ENCODE measurements at regions not wholly inside any gene's neighbourhood (a gene's known extent, or its start where the extent isn't known, plus 50 kb on each side); places are given as distances from the start of the nearest gene placed in this dataset.
"Not testable (repeated sequence)": the region's sequence is repeated elsewhere in the genome, so short reads cannot be mapped to it uniquely, and the experiment has no call there.

GRCh38 chr9:108049671-108050494, 560.3 kb upstream of the KLF4 start:
- no peak for DNase-seq

- DNase-seq = peak; percentile 61
Observed at GRCh38 chr9:108049026-108049607, 559.5 kb upstream of the KLF4 start.

- no peak for DNase-seq
Observed at GRCh38 chr9:108048406-108049025, 558.9 kb upstream of the KLF4 start.

GRCh38 chr9:108047777-108048176, 558.2 kb upstream of the KLF4 start:
- not testable (repeated sequence) for DNase-seq

- DNase-seq = no peak
Observed at GRCh38 chr9:108047264-108047663, 557.7 kb upstream of the KLF4 start.

GRCh38 chr9:108045851-108046250, 556.3 kb upstream of the KLF4 start:
- DNase-seq = no peak

- DNase-seq = no peak
Observed at GRCh38 chr9:108043585-108043984, 554.0 kb upstream of the KLF4 start.

GRCh38 chr9:108041551-108041950, 552.0 kb upstream of the KLF4 start:
- DNase-seq = no peak

GRCh38 chr9:108040783-108041182, 551.2 kb upstream of the KLF4 start:
- DNase-seq = no peak

GRCh38 chr9:108039493-108039892, 549.9 kb upstream of the KLF4 start:
- no peak for DNase-seq

- no peak for DNase-seq
Observed at GRCh38 chr9:108039012-108039411, 549.4 kb upstream of the KLF4 start.

- no peak for DNase-seq
Observed at GRCh38 chr9:108035487-108035886, 545.9 kb upstream of the KLF4 start.

GRCh38 chr9:108033976-108034964, 544.7 kb upstream of the KLF4 start:
- DNase-seq = no peak

GRCh38 chr9:108032079-108032478, 542.5 kb upstream of the KLF4 start:
- DNase-seq = not testable (repeated sequence)

GRCh38 chr9:108031221-108031620, 541.7 kb upstream of the KLF4 start:
- not testable (repeated sequence) for DNase-seq

- not testable (repeated sequence) for DNase-seq
Observed at GRCh38 chr9:108026718-108027117, 537.1 kb upstream of the KLF4 start.

GRCh38 chr9:108024604-108025003, 535.0 kb upstream of the KLF4 start:
- no peak for DNase-seq

- no peak for DNase-seq
Observed at GRCh38 chr9:108022246-108022935, 532.8 kb upstream of the KLF4 start.

GRCh38 chr9:108021096-108021710, 531.6 kb upstream of the KLF4 start:
- no peak for DNase-seq

- DNase-seq = no peak
Observed at GRCh38 chr9:108019821-108020220, 530.3 kb upstream of the KLF4 start.

- DNase-seq = peak; percentile 32
Observed at GRCh38 chr9:108017671-108018070, 528.1 kb upstream of the KLF4 start.

- DNase-seq = no peak
Observed at GRCh38 chr9:108016446-108016845, 526.9 kb upstream of the KLF4 start.

All from eye (tissue), 1 donor.